ENCODE measurements at regions not wholly inside any gene's neighbourhood (a gene's known extent, or its start where the extent isn't known, plus 50 kb on each side); places are given as distances from the start of the nearest gene placed in this dataset.

- no peak overlapping the region for H3K4me3 Mint-ChIP-seq
- H3K27me3 Mint-ChIP-seq, result peaks cover 14% of the 10 kb centered on the region
- no peak overlapping the region for H3K27ac Mint-ChIP-seq
- peaks cover 2% of the 10 kb centered on the region for H3K36me3 Mint-ChIP-seq
- peaks cover 6% of the 10 kb centered on the region for H3K9me3 Mint-ChIP-seq (ENCODE audit: low read depth)
- H3K4me1 Mint-ChIP-seq (ENCODE audit: low read depth), result peaks cover 3% of the 10 kb centered on the region
Observed at GRCh38 chr9:1771094-1771789, 243.9 kb upstream of the SMARCA2 start.

- no peak overlapping the region for H3K4me3 Mint-ChIP-seq
- no peaks in the 10 kb centered on the region for H3K4me1 Mint-ChIP-seq (ENCODE audit: low read depth)
- H3K36me3 Mint-ChIP-seq, result peaks cover 2% of the 10 kb centered on the region
- H3K9me3 Mint-ChIP-seq (ENCODE audit: low read depth), result peaks cover 6% of the 10 kb centered on the region
- peaks cover 5% of the 10 kb centered on the region for H3K27me3 Mint-ChIP-seq
- no peak overlapping the region for H3K27ac Mint-ChIP-seq
Observed at GRCh38 chr9:1775230-1775629, 239.9 kb upstream of the SMARCA2 start.

GRCh38 chr9:1776668-1777067, 238.5 kb upstream of the SMARCA2 start:
- Mint-ChIP-seq H3K36me3 (no peaks in the 10 kb centered on the region), H3K27ac (no peak overlapping the region), H3K4me1 (ENCODE audit: low read depth) (no peaks in the 10 kb centered on the region), H3K27me3 (peaks cover 5% of the 10 kb centered on the region), H3K4me3 (no peak overlapping the region), H3K9me3 (ENCODE audit: low read depth) (no peaks in the 10 kb centered on the region)

GRCh38 chr9:1791191-1791590, 224.0 kb upstream of the SMARCA2 start:
- no peaks in the 10 kb centered on the region for H3K9me3 Mint-ChIP-seq (ENCODE audit: low read depth)
- H3K36me3 Mint-ChIP-seq, result peaks cover 2% of the 10 kb centered on the region
- H3K27me3 Mint-ChIP-seq, result peaks cover 2% of the 10 kb centered on the region
- H3K27ac Mint-ChIP-seq, result no peak overlapping the region
- H3K4me3 Mint-ChIP-seq, result no peak overlapping the region
- no peaks in the 10 kb centered on the region for H3K4me1 Mint-ChIP-seq (ENCODE audit: low read depth)

GRCh38 chr9:1794547-1795270, 220.4 kb upstream of the SMARCA2 start:
- Mint-ChIP-seq H3K36me3 (peaks cover 2% of the 10 kb centered on the region), H3K27ac (no peak overlapping the region), H3K4me1 (ENCODE audit: low read depth) (no peaks in the 10 kb centered on the region), H3K9me3 (ENCODE audit: low read depth) (no peaks in the 10 kb centered on the region), H3K27me3 (peaks cover 2% of the 10 kb centered on the region), H3K4me3 (no peak overlapping the region)

- no peak overlapping the region for H3K27ac Mint-ChIP-seq
- H3K4me1 Mint-ChIP-seq (ENCODE audit: low read depth), result peaks cover 2% of the 10 kb centered on the region
- H3K4me3 Mint-ChIP-seq, result no peak overlapping the region
- peaks cover 8% of the 10 kb centered on the region for H3K9me3 Mint-ChIP-seq (ENCODE audit: low read depth)
- H3K36me3 Mint-ChIP-seq, result no peaks in the 10 kb centered on the region
- peaks cover 3% of the 10 kb centered on the region for H3K27me3 Mint-ChIP-seq
Observed at GRCh38 chr9:1804128-1804865, 210.8 kb upstream of the SMARCA2 start.

GRCh38 chr9:1829719-1830118, 185.4 kb upstream of the SMARCA2 start:
- no peak overlapping the region for H3K27ac Mint-ChIP-seq
- no peaks in the 10 kb centered on the region for H3K9me3 Mint-ChIP-seq (ENCODE audit: low read depth)
- no peaks in the 10 kb centered on the region for H3K4me1 Mint-ChIP-seq (ENCODE audit: low read depth)
- peaks cover 9% of the 10 kb centered on the region for H3K27me3 Mint-ChIP-seq
- H3K36me3 Mint-ChIP-seq, result no peaks in the 10 kb centered on the region
- H3K4me3 Mint-ChIP-seq, result no peak overlapping the region

- no peaks in the 10 kb centered on the region for H3K27me3 Mint-ChIP-seq
- no peak overlapping the region for H3K27ac Mint-ChIP-seq
- H3K4me3 Mint-ChIP-seq, result no peak overlapping the region
- H3K36me3 Mint-ChIP-seq, result no peaks in the 10 kb centered on the region
- no peaks in the 10 kb centered on the region for H3K4me1 Mint-ChIP-seq (ENCODE audit: low read depth)
- H3K9me3 Mint-ChIP-seq (ENCODE audit: low read depth), result no peaks in the 10 kb centered on the region
Observed at GRCh38 chr9:1832960-1833359, 182.2 kb upstream of the SMARCA2 start.

- Mint-ChIP-seq H3K27ac (no peak overlapping the region), H3K27me3 (no peaks in the 10 kb centered on the region), H3K9me3 (ENCODE audit: low read depth) (no peaks in the 10 kb centered on the region), H3K4me1 (ENCODE audit: low read depth) (no peaks in the 10 kb centered on the region), H3K36me3 (no peaks in the 10 kb centered on the region), H3K4me3 (no peak overlapping the region)
Observed at GRCh38 chr9:1837453-1838084, 177.6 kb upstream of the SMARCA2 start.

GRCh38 chr9:1839909-1840308, 175.2 kb upstream of the SMARCA2 start:
- Mint-ChIP-seq H3K4me1 (ENCODE audit: low read depth) (no peaks in the 10 kb centered on the region), H3K27me3 (no peaks in the 10 kb centered on the region), H3K36me3 (no peaks in the 10 kb centered on the region), H3K27ac (no peak overlapping the region), H3K4me3 (no peak overlapping the region), H3K9me3 (ENCODE audit: low read depth) (no peaks in the 10 kb centered on the region)

GRCh38 chr9:1845425-1845824, 169.7 kb upstream of the SMARCA2 start:
- Mint-ChIP-seq H3K27me3 (no peaks in the 10 kb centered on the region), H3K36me3 (no peaks in the 10 kb centered on the region), H3K4me3 (no peak overlapping the region), H3K4me1 (ENCODE audit: low read depth) (no peaks in the 10 kb centered on the region), H3K27ac (no peak overlapping the region), H3K9me3 (ENCODE audit: low read depth) (no peaks in the 10 kb centered on the region)

- peaks cover 6% of the 10 kb centered on the region for H3K27me3 Mint-ChIP-seq
- no peak overlapping the region for H3K27ac Mint-ChIP-seq
- no peaks in the 10 kb centered on the region for H3K9me3 Mint-ChIP-seq (ENCODE audit: low read depth)
- H3K4me1 Mint-ChIP-seq (ENCODE audit: low read depth), result peaks cover 4% of the 10 kb centered on the region
- H3K4me3 Mint-ChIP-seq, result no peak overlapping the region
- no peaks in the 10 kb centered on the region for H3K36me3 Mint-ChIP-seq
Observed at GRCh38 chr9:1855726-1856125, 159.4 kb upstream of the SMARCA2 start.

- Mint-ChIP-seq H3K4me3 (no peak overlapping the region), H3K4me1 (ENCODE audit: low read depth) (peaks cover 17% of the 10 kb centered on the region), H3K27me3 (peaks cover 6% of the 10 kb centered on the region), H3K36me3 (peaks cover 2% of the 10 kb centered on the region), H3K27ac (no peak overlapping the region), H3K9me3 (ENCODE audit: low read depth) (no peaks in the 10 kb centered on the region)
Observed at GRCh38 chr9:1857808-1858207, 157.3 kb upstream of the SMARCA2 start.

- H3K27me3 Mint-ChIP-seq, result no peaks in the 10 kb centered on the region
- no peaks in the 10 kb centered on the region for H3K4me1 Mint-ChIP-seq (ENCODE audit: low read depth)
- H3K27ac Mint-ChIP-seq, result no peak overlapping the region
Observed at GRCh38 chr9:1869843-1870242, 145.3 kb upstream of the SMARCA2 start.

GRCh38 chr9:1870915-1871314, 144.2 kb upstream of the SMARCA2 start:
- peaks cover 6% of the 10 kb centered on the region for H3K4me1 Mint-ChIP-seq (ENCODE audit: low read depth)
- no peaks in the 10 kb centered on the region for H3K36me3 Mint-ChIP-seq
- H3K4me3 Mint-ChIP-seq, result no peak overlapping the region
- no peaks in the 10 kb centered on the region for H3K27me3 Mint-ChIP-seq
- H3K27ac Mint-ChIP-seq, result no peak overlapping the region
- no peaks in the 10 kb centered on the region for H3K9me3 Mint-ChIP-seq (ENCODE audit: low read depth)

More at GRCh38 chr9:1869843-1870242, 145.3 kb upstream of the SMARCA2 start:
- H3K9me3 Mint-ChIP-seq (ENCODE audit: low read depth), result no peaks in the 10 kb centered on the region
- H3K36me3 Mint-ChIP-seq, result no peaks in the 10 kb centered on the region
- no peak overlapping the region for H3K4me3 Mint-ChIP-seq
